ENCODE measurements at regions not wholly inside any gene's neighbourhood (a gene's known extent, or its start where the extent isn't known, plus 50 kb on each side); places are given as distances from the start of the nearest gene placed in this dataset.

- ATAC-seq (no peak), DNase-seq (no peak)
- Mint-ChIP-seq H3K4me1 (no peaks in the 10 kb centered on the region), H3K36me3 (ENCODE audit: low read depth) (no peaks in the 10 kb centered on the region), H3K27me3 (no peaks in the 10 kb centered on the region), H3K4me3 (no peak overlapping the region), H3K27ac (no peak overlapping the region)
- no peaks in the 10 kb centered on the region for H3K9me3 ChIP-seq (ENCODE audit: control insufficient read depth, low read length, poor library complexity, severe bottlenecking)
Observed at GRCh38 chr12:77377116-77377515, 311.7 kb upstream of the E2F7 start.

- H3K9me3 ChIP-seq (ENCODE audit: control insufficient read depth, low read length, poor library complexity, severe bottlenecking) = no peaks in the 10 kb centered on the region
- no peak overlapping the region for H3K4me3 Mint-ChIP-seq
- H3K4me1 Mint-ChIP-seq = no peaks in the 10 kb centered on the region
- no peak for DNase-seq
- no peaks in the 10 kb centered on the region for H3K36me3 Mint-ChIP-seq (ENCODE audit: low read depth)
- no peak overlapping the region for H3K27ac Mint-ChIP-seq
- ATAC-seq = no peak
- no peaks in the 10 kb centered on the region for H3K27me3 Mint-ChIP-seq
Observed at GRCh38 chr12:77374673-77375072, 309.3 kb upstream of the E2F7 start.

GRCh38 chr12:77372494-77372893 lies 307.1 kb upstream of the E2F7 start:
- Mint-ChIP-seq H3K4me3 (no peak overlapping the region), H3K27me3 (no peaks in the 10 kb centered on the region), H3K27ac (no peak overlapping the region), H3K4me1 (no peaks in the 10 kb centered on the region), H3K36me3 (ENCODE audit: low read depth) (no peaks in the 10 kb centered on the region)
- no peaks in the 10 kb centered on the region for H3K9me3 ChIP-seq (ENCODE audit: control insufficient read depth, low read length, poor library complexity, severe bottlenecking)
- DNase-seq (no peak), ATAC-seq (no peak)

GRCh38 chr12:77372026-77372425 lies 306.7 kb upstream of the E2F7 start:
- H3K9me3 ChIP-seq (ENCODE audit: control insufficient read depth, low read length, poor library complexity, severe bottlenecking) = no peaks in the 10 kb centered on the region
- Mint-ChIP-seq H3K36me3 (ENCODE audit: low read depth) (no peaks in the 10 kb centered on the region), H3K27me3 (no peaks in the 10 kb centered on the region), H3K27ac (no peak overlapping the region), H3K4me3 (no peak overlapping the region), H3K4me1 (no peaks in the 10 kb centered on the region)
- DNase-seq (no peak), ATAC-seq (no peak)

GRCh38 chr12:77368379-77368778 lies 303.0 kb upstream of the E2F7 start:
- DNase-seq (no peak), ATAC-seq (no peak)
- H3K27ac Mint-ChIP-seq = no peak overlapping the region
- no peaks in the 10 kb centered on the region for H3K4me1 Mint-ChIP-seq
- no peaks in the 10 kb centered on the region for H3K36me3 Mint-ChIP-seq (ENCODE audit: low read depth)
- no peaks in the 10 kb centered on the region for H3K27me3 Mint-ChIP-seq
- H3K4me3 Mint-ChIP-seq = no peak overlapping the region
- no peaks in the 10 kb centered on the region for H3K9me3 ChIP-seq (ENCODE audit: control insufficient read depth, low read length, poor library complexity, severe bottlenecking)

- peaks cover 3% of the 10 kb centered on the region for H3K9me3 ChIP-seq (ENCODE audit: control insufficient read depth, low read length, poor library complexity, severe bottlenecking)
- no peak overlapping the region for H3K27ac Mint-ChIP-seq
- no peak overlapping the region for H3K4me3 Mint-ChIP-seq
- no peaks in the 10 kb centered on the region for H3K36me3 Mint-ChIP-seq (ENCODE audit: low read depth)
- DNase-seq = no peak
- H3K4me1 Mint-ChIP-seq = no peaks in the 10 kb centered on the region
- ATAC-seq = no peak
- no peaks in the 10 kb centered on the region for H3K27me3 Mint-ChIP-seq
Observed at GRCh38 chr12:77366616-77367015, 301.2 kb upstream of the E2F7 start.

- no peaks in the 10 kb centered on the region for H3K27me3 Mint-ChIP-seq
- DNase-seq = no peak
- ATAC-seq = no peak
- H3K4me1 Mint-ChIP-seq = no peaks in the 10 kb centered on the region
- H3K36me3 Mint-ChIP-seq (ENCODE audit: low read depth) = no peaks in the 10 kb centered on the region
- H3K27ac Mint-ChIP-seq = no peak overlapping the region
- H3K4me3 Mint-ChIP-seq = no peak overlapping the region
- peaks cover 3% of the 10 kb centered on the region for H3K9me3 ChIP-seq (ENCODE audit: control insufficient read depth, low read length, poor library complexity, severe bottlenecking)
Observed at GRCh38 chr12:77364400-77364799, 299.0 kb upstream of the E2F7 start.

- Mint-ChIP-seq H3K27ac (no peak overlapping the region), H3K4me3 (no peak overlapping the region), H3K27me3 (no peaks in the 10 kb centered on the region), H3K36me3 (ENCODE audit: low read depth) (no peaks in the 10 kb centered on the region), H3K4me1 (no peaks in the 10 kb centered on the region)
- DNase-seq (no peak), ATAC-seq (no peak)
- H3K9me3 ChIP-seq (ENCODE audit: control insufficient read depth, low read length, poor library complexity, severe bottlenecking) = peaks cover 3% of the 10 kb centered on the region
Observed at GRCh38 chr12:77362509-77363210, 297.3 kb upstream of the E2F7 start.

GRCh38 chr12:77357655-77358054 lies 292.3 kb upstream of the E2F7 start:
- Mint-ChIP-seq H3K27ac (no peak overlapping the region), H3K36me3 (ENCODE audit: low read depth) (no peaks in the 10 kb centered on the region), H3K4me1 (no peaks in the 10 kb centered on the region), H3K27me3 (no peaks in the 10 kb centered on the region), H3K4me3 (no peak overlapping the region)
- ATAC-seq = no peak
- H3K9me3 ChIP-seq (ENCODE audit: control insufficient read depth, low read length, poor library complexity, severe bottlenecking) = peaks cover 3% of the 10 kb centered on the region
- DNase-seq = no peak

- no peak overlapping the region for H3K27ac Mint-ChIP-seq
- H3K9me3 ChIP-seq (ENCODE audit: control insufficient read depth, low read length, poor library complexity, severe bottlenecking) = no peaks in the 10 kb centered on the region
- no peak overlapping the region for H3K4me3 Mint-ChIP-seq
- DNase-seq = no peak
- H3K4me1 Mint-ChIP-seq = no peaks in the 10 kb centered on the region
- no peaks in the 10 kb centered on the region for H3K27me3 Mint-ChIP-seq
- no peak for ATAC-seq
- no peaks in the 10 kb centered on the region for H3K36me3 Mint-ChIP-seq (ENCODE audit: low read depth)
Observed at GRCh38 chr12:77354766-77355362, 289.5 kb upstream of the E2F7 start.

- Mint-ChIP-seq H3K27ac (no peak overlapping the region), H3K4me3 (no peak overlapping the region), H3K27me3 (no peaks in the 10 kb centered on the region), H3K36me3 (ENCODE audit: low read depth) (no peaks in the 10 kb centered on the region), H3K4me1 (no peaks in the 10 kb centered on the region)
- ATAC-seq (no peak), DNase-seq (no peak)
- H3K9me3 ChIP-seq (ENCODE audit: control insufficient read depth, low read length, poor library complexity, severe bottlenecking) = no peaks in the 10 kb centered on the region
Observed at GRCh38 chr12:77352946-77353345, 287.6 kb upstream of the E2F7 start.

- Mint-ChIP-seq H3K27ac (no peak overlapping the region), H3K36me3 (ENCODE audit: low read depth) (no peaks in the 10 kb centered on the region), H3K27me3 (no peaks in the 10 kb centered on the region), H3K4me3 (no peak overlapping the region), H3K4me1 (no peaks in the 10 kb centered on the region)
- ATAC-seq (no peak), DNase-seq (no peak)
- H3K9me3 ChIP-seq (ENCODE audit: control insufficient read depth, low read length, poor library complexity, severe bottlenecking) = no peaks in the 10 kb centered on the region
Observed at GRCh38 chr12:77351860-77352259, 286.5 kb upstream of the E2F7 start.

GRCh38 chr12:77349689-77350370 lies 284.5 kb upstream of the E2F7 start:
- ATAC-seq (no peak), DNase-seq (no peak)
- Mint-ChIP-seq H3K36me3 (ENCODE audit: low read depth) (no peaks in the 10 kb centered on the region), H3K27ac (no peak overlapping the region), H3K4me3 (no peak overlapping the region), H3K4me1 (no peaks in the 10 kb centered on the region), H3K27me3 (no peaks in the 10 kb centered on the region)
- H3K9me3 ChIP-seq (ENCODE audit: control insufficient read depth, low read length, poor library complexity, severe bottlenecking) = no peaks in the 10 kb centered on the region

- Mint-ChIP-seq H3K4me1 (no peaks in the 10 kb centered on the region), H3K4me3 (no peak overlapping the region), H3K27me3 (no peaks in the 10 kb centered on the region), H3K27ac (no peak overlapping the region), H3K36me3 (ENCODE audit: low read depth) (no peaks in the 10 kb centered on the region)
- ATAC-seq = no peak
- H3K9me3 ChIP-seq (ENCODE audit: control insufficient read depth, low read length, poor library complexity, severe bottlenecking) = no peaks in the 10 kb centered on the region
- no peak for DNase-seq
Observed at GRCh38 chr12:77347017-77347416, 281.6 kb upstream of the E2F7 start.

All from T-helper 17 cell (primary cell).